Keratinocyte (primary cell): ENCODE measurements at regions not wholly inside any gene's neighbourhood (a gene's known extent, or its start where the extent isn't known, plus 50 kb on each side); places are given as distances from the start of the nearest gene placed in this dataset.

Source experiments
- EZH2 ChIP-seq: IDR thresholded peaks from one replicate; pipeline ENCODE4 v1.6.1; 2012; ENCODE audit warnings: inconsistent platforms, mild to moderate bottlenecking, low read length, moderate library complexity
- TF ChIP-seq, protein P1 (sequence below), 3 experiments: IDR thresholded peaks in 1 of 3; conservative IDR thresholded peaks in 1 of 3; optimal IDR thresholded peaks in 1 of 3; 2 replicates in 2 of 3; 3 replicates in 1 of 3; pipeline versions ENCODE3 to v1.5.1; 2011; ENCODE audit warnings: low read length in 3 of 3, mild to moderate bottlenecking in 3 of 3, moderate library complexity in 2 of 3, control low read depth in 1 of 3, inconsistent platforms in 1 of 3; ENCODE audit not compliant: insufficient read depth in 2 of 3; ENCODE audit errors: extremely low read depth in 1 of 3

DNA sequence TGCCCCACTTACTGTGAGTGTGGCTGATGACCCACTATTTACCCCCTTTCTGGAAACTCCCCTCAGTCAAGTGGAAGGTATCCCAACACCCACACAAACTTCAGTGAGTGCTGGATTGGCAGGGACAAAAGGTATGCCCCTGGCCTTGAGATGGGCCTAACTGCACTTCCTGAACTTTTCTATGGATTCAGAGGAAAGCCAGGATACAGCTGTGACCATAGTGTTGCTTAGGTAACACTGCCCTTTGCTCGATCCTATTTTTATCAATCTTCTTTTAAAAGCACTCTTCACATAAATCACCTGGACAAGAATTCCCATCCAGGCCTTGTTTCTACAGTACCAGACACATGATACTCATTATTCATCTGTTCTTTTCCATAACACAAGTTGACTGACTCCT, 671.5 kb upstream of the SLC8A1 start:
- TF ChIP-seq, protein P1, sequence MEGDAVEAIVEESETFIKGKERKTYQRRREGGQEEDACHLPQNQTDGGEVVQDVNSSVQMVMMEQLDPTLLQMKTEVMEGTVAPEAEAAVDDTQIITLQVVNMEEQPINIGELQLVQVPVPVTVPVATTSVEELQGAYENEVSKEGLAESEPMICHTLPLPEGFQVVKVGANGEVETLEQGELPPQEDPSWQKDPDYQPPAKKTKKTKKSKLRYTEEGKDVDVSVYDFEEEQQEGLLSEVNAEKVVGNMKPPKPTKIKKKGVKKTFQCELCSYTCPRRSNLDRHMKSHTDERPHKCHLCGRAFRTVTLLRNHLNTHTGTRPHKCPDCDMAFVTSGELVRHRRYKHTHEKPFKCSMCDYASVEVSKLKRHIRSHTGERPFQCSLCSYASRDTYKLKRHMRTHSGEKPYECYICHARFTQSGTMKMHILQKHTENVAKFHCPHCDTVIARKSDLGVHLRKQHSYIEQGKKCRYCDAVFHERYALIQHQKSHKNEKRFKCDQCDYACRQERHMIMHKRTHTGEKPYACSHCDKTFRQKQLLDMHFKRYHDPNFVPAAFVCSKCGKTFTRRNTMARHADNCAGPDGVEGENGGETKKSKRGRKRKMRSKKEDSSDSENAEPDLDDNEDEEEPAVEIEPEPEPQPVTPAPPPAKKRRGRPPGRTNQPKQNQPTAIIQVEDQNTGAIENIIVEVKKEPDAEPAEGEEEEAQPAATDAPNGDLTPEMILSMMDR (optimal IDR thresholded peaks at IDR 0.05 in 1 of 3, IDR thresholded peaks at IDR 0.05 in 1 of 3, conservative IDR thresholded peaks at IDR 0.05 in 1 of 3; ENCODE audit: extremely low read depth in 1 of 3, insufficient read depth in 2 of 3, low read length in 3 of 3): no peak
- no peak for TF ChIP-seq EZH2
